CD4-positive, alpha-beta T cell (primary cell): ENCODE measurements at regions not wholly inside any gene's neighbourhood (a gene's known extent, or its start where the extent isn't known, plus 50 kb on each side); places are given as distances from the start of the nearest gene placed in this dataset.

Experiments
- ATAC-seq: fragments of 200-7000 bp; cut with Tn5 transposase; one replicate; pipeline ENCODE4 v1.10.0; 2022; ENCODE audit warnings: mild to moderate bottlenecking; ENCODE audit not compliant: poor library complexity
- CTCF ChIA-PET: fragments of 350-600 bp; sonication (Branson Sonifier 250); formaldehyde crosslinking; loops from one replicate; lab custom pipeline; 2021; ENCODE audit warnings: antibody characterized with exemption, inconsistent platforms; lab: Charles Lee
- POLR2A ChIA-PET: fragments of 350-600 bp; sonication (Branson Sonifier 250); formaldehyde crosslinking; loops from one replicate; lab custom pipeline; 2021; ENCODE audit warnings: antibody characterized with exemption, inconsistent platforms; lab: Charles Lee
- DNase-seq, 14 experiments: peaks; one replicate each; pipeline ENCODE4 v3.0.0-alpha.2; 2013 to 2020; ENCODE audit warnings: mixed read lengths in 2 of 14
- H3K27ac ChIP-seq, 2 donors: one replicate each; pipeline versions ENCODE4 v1.5.1 to v1.7.0; 2013; ENCODE audit warnings: low read length in 2 of 2, low read depth in 1 of 2, mild to moderate bottlenecking in 1 of 2
- H3K27me3 ChIP-seq, 2 experiments: 1 replicate in 1 of 2; 2 replicates in 1 of 2; pipeline versions ENCODE4 v1.6.1 to v1.7.0; 2013; ENCODE audit warnings: low read length in 2 of 2, control low read depth in 1 of 2, mild to moderate bottlenecking in 1 of 2, moderate library complexity in 1 of 2; ENCODE audit not compliant: insufficient read depth in 2 of 2, control insufficient read depth in 1 of 2
- H3K36me3 ChIP-seq: one replicate; pipeline ENCODE4 v1.6.1; 2013; ENCODE audit warnings: low read length, control low read depth; ENCODE audit not compliant: insufficient read depth
- H3K4me1 ChIP-seq: one replicate; pipeline ENCODE4 v1.6.1; 2013; ENCODE audit warnings: low read length, control low read depth; ENCODE audit not compliant: insufficient read depth
- H3K4me3 ChIP-seq: one replicate; pipeline ENCODE4 v1.5.1; 2013; ENCODE audit warnings: mild to moderate bottlenecking, low read length, moderate library complexity
- H3K9me3 ChIP-seq, 2 experiments: 1 replicate in 1 of 2; 2 replicates in 1 of 2; pipeline versions ENCODE4 v1.6.1 to v1.7.0; 2013; ENCODE audit warnings: low read length in 2 of 2, mild to moderate bottlenecking in 2 of 2, control low read depth in 1 of 2, moderate library complexity in 1 of 2; ENCODE audit not compliant: control insufficient read depth in 1 of 2, insufficient read depth in 1 of 2
- H3K27ac Mint-ChIP-seq: one replicate; pipeline ENCODE4 v1.8.0; 2020; ENCODE audit warnings: mixed read lengths
- H3K27me3 Mint-ChIP-seq: one replicate; pipeline ENCODE4 v1.8.0; 2021; ENCODE audit warnings: mixed read lengths
- H3K36me3 Mint-ChIP-seq: one replicate; pipeline ENCODE4 v1.8.0; 2021; ENCODE audit warnings: low read depth, mixed read lengths
- H3K4me1 Mint-ChIP-seq: one replicate; pipeline ENCODE4 v1.8.0; 2021; ENCODE audit warnings: low read depth, mixed read lengths
- H3K4me3 Mint-ChIP-seq: one replicate; pipeline ENCODE4 v1.8.0; 2020; ENCODE audit warnings: mild to moderate bottlenecking, mixed read lengths
- H3K9me3 Mint-ChIP-seq: one replicate; pipeline ENCODE4 v1.8.0; 2020; ENCODE audit warnings: mixed read lengths
- CTCF ChIP-seq: fragments of 200-600 bp; IDR thresholded peaks from one replicate; pipeline ENCODE4 v1.8.0; 2022; ENCODE audit warnings: antibody characterized with exemption, mild to moderate bottlenecking
- intact Hi-C, 2 experiments: fragments of 100-400 bp; cut with DNase I in 1 of 2; cut with micrococcal nuclease in 1 of 2; formaldehyde crosslinking; loops; one replicate each; pipeline versions ENCODE4 v1.15.1 to v1.9.0; 2023 to 2025; cut with DNase I, micrococcal nuclease

- Histone ChIP-seq H3K27ac (no peak overlapping the region), H3K4me1 (no peaks in the 10 kb centered on the region), H3K36me3 (no peaks in the 10 kb centered on the region), H3K4me3 (no peak overlapping the region), H3K9me3 (no peaks in the 10 kb centered on the region), H3K27me3 (no peaks in the 10 kb centered on the region)
- Mint-ChIP-seq H3K27me3 (no peaks in the 10 kb centered on the region), H3K9me3 (no peaks in the 10 kb centered on the region), H3K36me3 (no peaks in the 10 kb centered on the region), H3K4me1 (no peaks in the 10 kb centered on the region), H3K27ac (no peak overlapping the region), H3K4me3 (no peak overlapping the region)
- no peak for ATAC-seq
- TF ChIP-seq CTCF: no peak
- ChIA-PET CTCF (no interaction called here), POLR2A (no interaction called here)
- no peak for DNase-seq
- intact Hi-C loops: loop anchor here in 1 of 2 experiments (5.0 kb wide), 1 partner anchor 793 kb away; no protein-coding TSS in a partner anchor
These were observed 79.6 kb upstream of the GADL1 start for GRCh38 chr3:30974071-30974470.

- ChIA-PET POLR2A (no interaction called here), CTCF (no interaction called here)
- Mint-ChIP-seq H3K27me3 (no peaks in the 10 kb centered on the region), H3K4me3 (no peak overlapping the region), H3K27ac (no peak overlapping the region), H3K4me1 (no peaks in the 10 kb centered on the region), H3K9me3 (no peaks in the 10 kb centered on the region), H3K36me3 (no peaks in the 10 kb centered on the region)
- intact Hi-C loops: no loop called here
- no peak for TF ChIP-seq CTCF
- no peaks in the 10 kb centered on the region for H3K9me3 ChIP-seq
- ATAC-seq: no peak
- DNase-seq: no peak
- H3K4me3 ChIP-seq: no peak overlapping the region
- H3K27ac ChIP-seq: no peak overlapping the region
- H3K36me3 ChIP-seq: no peaks in the 10 kb centered on the region
- no peaks in the 10 kb centered on the region for H3K4me1 ChIP-seq
- no peaks in the 10 kb centered on the region for H3K27me3 ChIP-seq
These were observed 83.1 kb upstream of the GADL1 start for GRCh38 chr3:30977592-30977991.

GRCh38 chr3:30980993-30981392, 86.5 kb upstream of the GADL1 start:
- H3K9me3 ChIP-seq: no peaks in the 10 kb centered on the region
- no peaks in the 10 kb centered on the region for H3K27me3 ChIP-seq
- peaks cover 4% of the 10 kb centered on the region for H3K27me3 Mint-ChIP-seq
- H3K36me3 ChIP-seq: no peaks in the 10 kb centered on the region
- intact Hi-C loops: no loop called here
- no peak for TF ChIP-seq CTCF
- H3K27ac ChIP-seq: no peak overlapping the region
- DNase-seq (no peak), ATAC-seq (no peak)
- H3K4me1 Mint-ChIP-seq: no peaks in the 10 kb centered on the region
- CTCF ChIA-PET: no interaction called here
- no peaks in the 10 kb centered on the region for H3K9me3 Mint-ChIP-seq
- no peaks in the 10 kb centered on the region for H3K36me3 Mint-ChIP-seq
- H3K4me3 Mint-ChIP-seq: no peak overlapping the region
- no peaks in the 10 kb centered on the region for H3K4me1 ChIP-seq
- H3K27ac Mint-ChIP-seq: no peak overlapping the region
- POLR2A ChIA-PET: no interaction called here
- H3K4me3 ChIP-seq: no peak overlapping the region
